Muscle layer of colon (tissue), 2 donors: ENCODE measurements at regions not wholly inside any gene's neighbourhood (a gene's known extent, or its start where the extent isn't known, plus 50 kb on each side); places are given as distances from the start of the nearest gene placed in this dataset.
"Not testable (repeated sequence)": the region's sequence is repeated elsewhere in the genome, so short reads cannot be mapped to it uniquely, and the experiment has no call there.

Experiments used
- H3K27ac ChIP-seq: one replicate; pipeline ENCODE4 v1.7.0; 2013; ENCODE audit warnings: low read depth, mild to moderate bottlenecking, low read length, moderate library complexity
- H3K27me3 ChIP-seq, 2 donors: one replicate each; pipeline ENCODE4 v1.7.0; 2013; ENCODE audit warnings: low read length in 2 of 2, mild to moderate bottlenecking in 2 of 2; ENCODE audit not compliant: insufficient read depth in 2 of 2, control insufficient read depth in 1 of 2
- H3K36me3 ChIP-seq: one replicate; pipeline ENCODE4 v1.7.0; 2013; ENCODE audit warnings: mild to moderate bottlenecking, low read length; ENCODE audit not compliant: insufficient read depth
- H3K4me1 ChIP-seq: one replicate; pipeline ENCODE4 v1.7.0; 2013; ENCODE audit warnings: mild to moderate bottlenecking, low read length; ENCODE audit not compliant: insufficient read depth
- H3K4me3 ChIP-seq, 2 donors: one replicate each; pipeline ENCODE4 v1.7.0; 2013; ENCODE audit warnings: low read length in 2 of 2, low read depth in 1 of 2, mild to moderate bottlenecking in 1 of 2, moderate library complexity in 1 of 2
- H3K9ac ChIP-seq: one replicate; pipeline ENCODE4 v1.7.0; 2013; ENCODE audit warnings: low read length
- H3K9me3 ChIP-seq: one replicate; pipeline ENCODE4 v1.7.0; 2013; ENCODE audit warnings: mild to moderate bottlenecking, low read length
- donor health status: abdominal sarcoma.
- donor health status: Adenocarcinoma of cecum.

GRCh38 chr5:60036192-60036938 lies 142.8 kb upstream of the PDE4D start:
- Histone ChIP-seq H3K9ac (no peak overlapping the region), H3K36me3 (no peaks in the 10 kb centered on the region), H3K4me1 (no peaks in the 10 kb centered on the region), H3K4me3 (no peak overlapping the region), H3K27ac (no peak overlapping the region), H3K9me3 (no peaks in the 10 kb centered on the region), H3K27me3 (no peaks in the 10 kb centered on the region)

GRCh38 chr5:60026161-60026560 lies 132.6 kb upstream of the PDE4D start:
- H3K27me3 ChIP-seq, result no peaks in the 10 kb centered on the region
- H3K9ac ChIP-seq, result no peak overlapping the region
- H3K36me3 ChIP-seq, result no peaks in the 10 kb centered on the region

GRCh38 chr5:60024104-60024503 lies 130.6 kb upstream of the PDE4D start:
- H3K27me3 ChIP-seq, result no peaks in the 10 kb centered on the region
- H3K36me3 ChIP-seq, result no peaks in the 10 kb centered on the region
- no peak overlapping the region for H3K9ac ChIP-seq
- H3K4me1 ChIP-seq, result no peaks in the 10 kb centered on the region
- no peak overlapping the region for H3K27ac ChIP-seq
- H3K9me3 ChIP-seq, result no peaks in the 10 kb centered on the region
- H3K4me3 ChIP-seq, result no peak overlapping the region

More at GRCh38 chr5:60026161-60026560, 132.6 kb upstream of the PDE4D start:
- no peaks in the 10 kb centered on the region for H3K4me1 ChIP-seq
- no peak overlapping the region for H3K27ac ChIP-seq
- no peak overlapping the region for H3K4me3 ChIP-seq
- no peaks in the 10 kb centered on the region for H3K9me3 ChIP-seq

- Histone ChIP-seq H3K36me3 (no peaks in the 10 kb centered on the region), H3K27ac (no peak overlapping the region), H3K4me1 (no peaks in the 10 kb centered on the region), H3K27me3 (no peaks in the 10 kb centered on the region), H3K4me3 (no peak overlapping the region), H3K9ac (no peak overlapping the region), H3K9me3 (no peaks in the 10 kb centered on the region)
Observed at GRCh38 chr5:60023255-60023654, 129.7 kb upstream of the PDE4D start.

GRCh38 chr5:60020457-60020856 lies 126.9 kb upstream of the PDE4D start:
- no peak overlapping the region for H3K27ac ChIP-seq
- H3K9me3 ChIP-seq, result no peaks in the 10 kb centered on the region
- H3K27me3 ChIP-seq, result no peaks in the 10 kb centered on the region
- H3K4me3 ChIP-seq, result no peak overlapping the region
- no peak overlapping the region for H3K9ac ChIP-seq
- H3K36me3 ChIP-seq, result no peaks in the 10 kb centered on the region
- no peaks in the 10 kb centered on the region for H3K4me1 ChIP-seq

- not testable (repeated sequence) for H3K27me3 ChIP-seq, H3K4me1 ChIP-seq, H3K36me3 ChIP-seq, H3K27ac ChIP-seq, H3K4me3 ChIP-seq, H3K9me3 ChIP-seq, H3K9ac ChIP-seq
Observed at GRCh38 chr5:60018960-60019359, 125.4 kb upstream of the PDE4D start.

- no peaks in the 10 kb centered on the region for H3K36me3 ChIP-seq
- no peaks in the 10 kb centered on the region for H3K27me3 ChIP-seq
- no peak overlapping the region for H3K27ac ChIP-seq
- H3K4me3 ChIP-seq, result no peak overlapping the region
- H3K9ac ChIP-seq, result no peak overlapping the region
- no peaks in the 10 kb centered on the region for H3K9me3 ChIP-seq
- no peaks in the 10 kb centered on the region for H3K4me1 ChIP-seq
Observed at GRCh38 chr5:60018091-60018490, 124.6 kb upstream of the PDE4D start.

- H3K9ac ChIP-seq, result no peak overlapping the region
- H3K9me3 ChIP-seq, result no peaks in the 10 kb centered on the region
- H3K36me3 ChIP-seq, result no peaks in the 10 kb centered on the region
- H3K27ac ChIP-seq, result no peak overlapping the region
- no peaks in the 10 kb centered on the region for H3K4me1 ChIP-seq
- H3K27me3 ChIP-seq, result no peaks in the 10 kb centered on the region
- no peak overlapping the region for H3K4me3 ChIP-seq
Observed at GRCh38 chr5:60014331-60014730, 120.8 kb upstream of the PDE4D start.

GRCh38 chr5:60010853-60011252 lies 117.3 kb upstream of the PDE4D start:
- Histone ChIP-seq H3K27ac (no peak overlapping the region), H3K9ac (no peak overlapping the region), H3K36me3 (no peaks in the 10 kb centered on the region), H3K9me3 (no peaks in the 10 kb centered on the region), H3K27me3 (no peaks in the 10 kb centered on the region), H3K4me3 (no peak overlapping the region), H3K4me1 (no peaks in the 10 kb centered on the region)

GRCh38 chr5:60010328-60010727 lies 116.8 kb upstream of the PDE4D start:
- no peak overlapping the region for H3K4me3 ChIP-seq
- H3K9me3 ChIP-seq, result no peaks in the 10 kb centered on the region
- H3K4me1 ChIP-seq, result no peaks in the 10 kb centered on the region
- no peaks in the 10 kb centered on the region for H3K36me3 ChIP-seq
- no peaks in the 10 kb centered on the region for H3K27me3 ChIP-seq
- H3K9ac ChIP-seq, result no peak overlapping the region
- no peak overlapping the region for H3K27ac ChIP-seq

GRCh38 chr5:60007729-60008128 lies 114.2 kb upstream of the PDE4D start:
- H3K27me3 ChIP-seq, result no peaks in the 10 kb centered on the region
- no peaks in the 10 kb centered on the region for H3K9me3 ChIP-seq
- H3K27ac ChIP-seq, result no peak overlapping the region
- H3K4me3 ChIP-seq, result no peak overlapping the region
- no peak overlapping the region for H3K9ac ChIP-seq
- H3K4me1 ChIP-seq, result no peaks in the 10 kb centered on the region
- H3K36me3 ChIP-seq, result no peaks in the 10 kb centered on the region

- no peaks in the 10 kb centered on the region for H3K9me3 ChIP-seq
- H3K27me3 ChIP-seq, result no peaks in the 10 kb centered on the region
Observed at GRCh38 chr5:59999056-59999455, 105.5 kb upstream of the PDE4D start.

More at GRCh38 chr5:59999056-59999455, 105.5 kb upstream of the PDE4D start:
- no peaks in the 10 kb centered on the region for H3K36me3 ChIP-seq
- no peaks in the 10 kb centered on the region for H3K4me1 ChIP-seq
- H3K27ac ChIP-seq, result no peak overlapping the region
- H3K9ac ChIP-seq, result no peak overlapping the region
- no peak overlapping the region for H3K4me3 ChIP-seq
